Activated B cell treated with CpG ODN at 0.5 μM for 24 hours (primary cell): ENCODE measurements at regions not wholly inside any gene's neighbourhood (a gene's known extent, or its start where the extent isn't known, plus 50 kb on each side); places are given as distances from the start of the nearest gene placed in this dataset.

Source experiments
- ATAC-seq: fragments of 200-7000 bp; cut with Tn5 transposase; one replicate; pipeline ENCODE4 v1.10.0; 2021; ENCODE audit warnings: low read depth, mild to moderate bottlenecking, moderate library complexity
- CTCF ChIA-PET: fragments of 350-600 bp; sonication (Branson Sonifier 250); formaldehyde crosslinking; loops from one replicate; lab custom pipeline; 2021; ENCODE audit warnings: antibody characterized with exemption; lab: Charles Lee
- POLR2A ChIA-PET: fragments of 350-600 bp; sonication (Branson Sonifier 250); formaldehyde crosslinking; loops from one replicate; lab custom pipeline; 2021; ENCODE audit warnings: antibody characterized with exemption; lab: Charles Lee
- DNase-seq: peaks from one replicate; pipeline ENCODE4 v3.0.0; 2022
- H3K27ac Mint-ChIP-seq: one replicate; pipeline ENCODE4 v1.8.0; 2020; ENCODE audit warnings: mixed read lengths
- H3K27me3 Mint-ChIP-seq: one replicate; pipeline ENCODE4 v1.8.0; 2021; ENCODE audit warnings: mixed read lengths
- H3K36me3 Mint-ChIP-seq: one replicate; pipeline ENCODE4 v1.8.0; 2021; ENCODE audit warnings: low read depth, mixed read lengths
- H3K4me1 Mint-ChIP-seq: one replicate; pipeline ENCODE4 v1.8.0; 2021; ENCODE audit warnings: mixed read lengths
- H3K4me3 Mint-ChIP-seq: one replicate; pipeline ENCODE4 v1.8.0; 2020; ENCODE audit warnings: mild to moderate bottlenecking, mixed read lengths
- H3K9me3 Mint-ChIP-seq: one replicate; pipeline ENCODE4 v1.8.0; 2020; ENCODE audit warnings: mixed read lengths
- intact Hi-C: fragments of 100-400 bp; cut with micrococcal nuclease; formaldehyde crosslinking; loops from one replicate; pipeline ENCODE4 v1.15.1; 2024
- TF ChIP-seq, protein P1 (sequence below): fragments of 200-600 bp; IDR thresholded peaks from one replicate; pipeline ENCODE4 v1.8.0; 2022; ENCODE audit warnings: antibody characterized with exemption, mild to moderate bottlenecking

GRCh38 chr1:203934027-203934426 is 72.6 kb downstream of the SNRPE start:
- peaks cover 18% of the 10 kb centered on the region for H3K27me3 Mint-ChIP-seq
- no peaks in the 10 kb centered on the region for H3K36me3 Mint-ChIP-seq
- intact Hi-C loops, result no loop called here
- no peaks in the 10 kb centered on the region for H3K9me3 Mint-ChIP-seq
- H3K4me1 Mint-ChIP-seq, result no peaks in the 10 kb centered on the region
- DNase-seq, result no peak
- ChIA-PET CTCF (no interaction called here), POLR2A (no interaction called here)
- no peak overlapping the region for H3K4me3 Mint-ChIP-seq
- no peak overlapping the region for H3K27ac Mint-ChIP-seq
- ATAC-seq, result no peak
- TF ChIP-seq, protein P1, sequence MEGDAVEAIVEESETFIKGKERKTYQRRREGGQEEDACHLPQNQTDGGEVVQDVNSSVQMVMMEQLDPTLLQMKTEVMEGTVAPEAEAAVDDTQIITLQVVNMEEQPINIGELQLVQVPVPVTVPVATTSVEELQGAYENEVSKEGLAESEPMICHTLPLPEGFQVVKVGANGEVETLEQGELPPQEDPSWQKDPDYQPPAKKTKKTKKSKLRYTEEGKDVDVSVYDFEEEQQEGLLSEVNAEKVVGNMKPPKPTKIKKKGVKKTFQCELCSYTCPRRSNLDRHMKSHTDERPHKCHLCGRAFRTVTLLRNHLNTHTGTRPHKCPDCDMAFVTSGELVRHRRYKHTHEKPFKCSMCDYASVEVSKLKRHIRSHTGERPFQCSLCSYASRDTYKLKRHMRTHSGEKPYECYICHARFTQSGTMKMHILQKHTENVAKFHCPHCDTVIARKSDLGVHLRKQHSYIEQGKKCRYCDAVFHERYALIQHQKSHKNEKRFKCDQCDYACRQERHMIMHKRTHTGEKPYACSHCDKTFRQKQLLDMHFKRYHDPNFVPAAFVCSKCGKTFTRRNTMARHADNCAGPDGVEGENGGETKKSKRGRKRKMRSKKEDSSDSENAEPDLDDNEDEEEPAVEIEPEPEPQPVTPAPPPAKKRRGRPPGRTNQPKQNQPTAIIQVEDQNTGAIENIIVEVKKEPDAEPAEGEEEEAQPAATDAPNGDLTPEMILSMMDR, result no peak

DNA sequence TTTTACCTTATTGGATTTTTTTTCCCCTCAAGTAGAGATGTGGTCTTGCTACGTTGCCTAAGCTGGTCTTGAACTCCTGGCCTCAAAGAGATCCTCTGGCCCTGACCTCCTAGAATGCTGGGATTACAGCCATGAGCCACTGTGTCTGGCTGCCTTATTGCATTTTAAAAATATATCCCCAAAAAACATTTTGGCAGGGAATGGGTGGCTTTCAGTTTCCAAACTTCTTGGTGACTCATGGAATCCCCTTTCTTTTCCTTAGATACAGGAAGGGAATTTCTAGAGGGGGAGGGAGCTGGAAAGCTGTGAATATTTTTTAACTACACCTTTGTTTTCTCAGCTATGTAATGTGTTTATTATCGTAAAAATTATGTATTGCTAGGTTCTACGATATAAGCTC is 73.3 kb downstream of the SNRPE start:
- no peak overlapping the region for H3K27ac Mint-ChIP-seq
- ChIA-PET POLR2A (no interaction called here), CTCF (no interaction called here)
- DNase-seq (no peak), ATAC-seq (no peak)
- peaks cover 19% of the 10 kb centered on the region for H3K27me3 Mint-ChIP-seq
- H3K9me3 Mint-ChIP-seq, result no peaks in the 10 kb centered on the region
- no peaks in the 10 kb centered on the region for H3K4me1 Mint-ChIP-seq
- no peaks in the 10 kb centered on the region for H3K36me3 Mint-ChIP-seq
- TF ChIP-seq, protein P1, result no peak
- intact Hi-C loops, result no loop called here
- H3K4me3 Mint-ChIP-seq, result no peak overlapping the region

DNA sequence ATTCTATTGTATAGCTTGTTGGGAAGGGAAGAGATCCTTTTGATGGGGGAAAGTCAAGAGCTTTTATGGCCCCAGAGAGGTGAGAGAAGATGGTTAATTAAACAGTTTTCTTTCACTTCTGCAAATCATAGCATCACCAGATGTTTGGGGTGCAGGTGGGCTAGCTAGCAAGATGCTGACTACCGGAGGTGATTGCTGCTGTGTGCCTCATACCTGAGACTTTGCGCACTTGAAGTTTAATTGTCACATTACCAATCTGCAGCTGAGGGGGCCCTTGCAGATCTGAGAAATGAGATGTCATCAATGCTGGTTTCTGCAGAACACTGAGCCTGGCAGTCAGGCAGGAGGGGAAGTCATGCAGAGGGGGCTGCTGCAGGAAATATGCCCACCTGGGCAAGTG is 73.9 kb downstream of the SNRPE start:
- Mint-ChIP-seq H3K4me3 (no peak overlapping the region), H3K9me3 (no peaks in the 10 kb centered on the region), H3K27ac (no peak overlapping the region), H3K4me1 (no peaks in the 10 kb centered on the region), H3K36me3 (no peaks in the 10 kb centered on the region), H3K27me3 (peaks cover 23% of the 10 kb centered on the region)
- DNase-seq, result no peak
- ChIA-PET CTCF (no interaction called here), POLR2A (no interaction called here)
- TF ChIP-seq, protein P1, result no peak
- no peak for ATAC-seq
- intact Hi-C loops, result no loop called here

DNA sequence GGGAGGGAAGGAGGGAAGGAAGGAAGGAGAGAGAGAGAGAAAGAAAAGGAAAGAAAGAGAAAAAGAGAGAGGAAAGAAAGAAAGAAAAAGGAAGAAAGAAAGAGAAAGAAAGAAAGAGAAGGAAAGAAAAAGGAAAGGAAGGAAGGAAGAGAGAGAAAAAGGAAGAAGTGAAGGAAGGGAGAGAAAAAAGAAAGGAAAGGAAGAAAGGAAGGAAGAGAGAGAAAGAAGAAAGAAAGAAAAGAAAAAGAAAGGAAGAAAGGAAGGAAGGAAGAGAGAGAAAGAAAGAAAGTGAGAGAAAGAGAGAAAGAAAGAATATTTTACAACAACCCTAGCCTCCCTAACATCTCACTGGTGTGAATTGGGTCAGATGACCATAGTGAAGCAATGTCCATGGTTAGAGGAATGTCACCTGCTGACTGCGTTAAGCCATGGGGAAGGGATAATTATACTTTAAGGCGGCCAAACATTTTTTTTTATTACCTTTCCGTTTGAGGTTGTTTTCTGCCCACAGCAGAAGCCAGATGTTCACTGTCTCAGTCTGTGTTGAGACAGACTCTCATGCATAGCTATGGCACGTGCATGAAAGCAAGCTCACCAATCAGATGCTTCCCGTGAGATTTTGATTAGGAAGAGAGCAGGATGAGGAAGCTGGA is 76.4 kb downstream of the SNRPE start:
- ChIA-PET CTCF (no interaction called here), POLR2A (no interaction called here)
- no peak for DNase-seq
- ATAC-seq, result no peak
- Mint-ChIP-seq H3K4me1 (no peaks in the 10 kb centered on the region), H3K4me3 (no peak overlapping the region), H3K9me3 (no peaks in the 10 kb centered on the region), H3K27ac (no peak overlapping the region), H3K27me3 (peaks cover 18% of the 10 kb centered on the region), H3K36me3 (no peaks in the 10 kb centered on the region)
- TF ChIP-seq, protein P1, result no peak
- intact Hi-C loops, result no loop called here

DNA sequence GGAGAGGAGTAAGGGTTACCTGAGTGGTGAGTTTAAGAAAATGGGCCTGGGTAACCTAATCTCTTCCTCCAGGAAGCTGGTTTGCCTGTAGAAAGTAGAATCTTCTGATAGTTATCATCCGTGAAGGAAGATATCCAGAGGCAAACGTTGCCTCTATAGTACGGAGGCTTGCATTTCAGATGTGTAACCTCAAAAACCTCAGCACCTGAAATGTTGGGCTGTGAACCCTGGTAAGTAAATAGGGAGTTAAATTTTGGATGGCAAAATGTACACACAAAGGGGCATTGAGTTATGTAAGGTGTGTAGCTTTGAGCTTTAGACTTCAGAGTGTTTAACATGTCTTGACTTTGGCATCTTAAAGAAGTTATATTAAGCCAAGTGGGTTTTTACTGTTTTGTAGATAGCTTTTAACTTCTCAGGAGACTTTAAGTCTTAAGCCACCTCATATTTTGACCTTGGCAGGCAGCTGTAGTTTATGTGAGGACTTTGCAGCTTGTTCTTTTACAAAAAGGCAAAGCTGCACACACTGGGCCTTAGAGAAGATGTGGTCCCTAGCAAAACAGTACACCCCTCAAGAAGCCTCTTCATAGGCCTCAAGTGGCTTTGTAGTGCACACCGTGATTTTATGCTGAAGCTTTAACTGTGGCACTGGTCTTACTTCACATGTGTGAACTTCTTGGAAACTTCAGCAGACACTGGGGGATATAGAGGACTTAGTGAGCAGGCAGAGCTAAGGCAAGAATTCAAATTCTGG is 83.4 kb downstream of the SNRPE start:
- Mint-ChIP-seq H3K36me3 (no peaks in the 10 kb centered on the region), H3K27me3 (peaks cover 10% of the 10 kb centered on the region), H3K4me1 (no peaks in the 10 kb centered on the region), H3K4me3 (no peak overlapping the region), H3K27ac (no peak overlapping the region), H3K9me3 (no peaks in the 10 kb centered on the region)
- ChIA-PET CTCF (no interaction called here), POLR2A (no interaction called here)
- TF ChIP-seq, protein P1, result no peak
- no peak for DNase-seq
- ATAC-seq, result no peak
- intact Hi-C loops, result no loop called here
